ENCODE measurements at regions not wholly inside any gene's neighbourhood (a gene's known extent, or its start where the extent isn't known, plus 50 kb on each side); places are given as distances from the start of the nearest gene placed in this dataset.

- H3K4me3 ChIP-seq (ENCODE audit: low read length): no peak overlapping the region
- no peak for TF ChIP-seq CTCF (conservative IDR thresholded peaks at IDR 0.05; ENCODE audit: low read length)
- no peak for DNase-seq (ENCODE audit: low read depth)
Observed at GRCh38 chr9:95741631-95742030, 133.9 kb upstream of the ERCC6L2 start.

- TF ChIP-seq CTCF (conservative IDR thresholded peaks at IDR 0.05; ENCODE audit: low read length): no peak
- DNase-seq (ENCODE audit: low read depth): peak; percentile 27
- H3K4me3 ChIP-seq (ENCODE audit: low read length): no peak overlapping the region
Observed at GRCh38 chr9:95740217-95741004, 135.1 kb upstream of the ERCC6L2 start.

GRCh38 chr9:95738438-95738837 is 137.1 kb upstream of the ERCC6L2 start:
- H3K4me3 ChIP-seq (ENCODE audit: low read length): no peak overlapping the region
- DNase-seq (ENCODE audit: low read depth): no peak
- no peak for TF ChIP-seq CTCF (conservative IDR thresholded peaks at IDR 0.05; ENCODE audit: low read length)

GRCh38 chr9:95736891-95737522 is 138.5 kb upstream of the ERCC6L2 start:
- no peak for DNase-seq (ENCODE audit: low read depth)
- no peak overlapping the region for H3K4me3 ChIP-seq (ENCODE audit: low read length)
- no peak for TF ChIP-seq CTCF (conservative IDR thresholded peaks at IDR 0.05; ENCODE audit: low read length)

GRCh38 chr9:95736370-95736769 is 139.1 kb upstream of the ERCC6L2 start:
- peak; percentile 51 for TF ChIP-seq CTCF (conservative IDR thresholded peaks at IDR 0.05; ENCODE audit: low read length)
- H3K4me3 ChIP-seq (ENCODE audit: low read length): no peak overlapping the region
- no peak for DNase-seq (ENCODE audit: low read depth)

- no peak overlapping the region for H3K4me3 ChIP-seq (ENCODE audit: low read length)
- TF ChIP-seq CTCF (conservative IDR thresholded peaks at IDR 0.05; ENCODE audit: low read length): no peak
- DNase-seq (ENCODE audit: low read depth): no peak
Observed at GRCh38 chr9:95735701-95736100, 139.8 kb upstream of the ERCC6L2 start.

Data from AG10803 (cell line).